ENCODE measurements at regions not wholly inside any gene's neighbourhood (a gene's known extent, or its start where the extent isn't known, plus 50 kb on each side); places are given as distances from the start of the nearest gene placed in this dataset.

DNA sequence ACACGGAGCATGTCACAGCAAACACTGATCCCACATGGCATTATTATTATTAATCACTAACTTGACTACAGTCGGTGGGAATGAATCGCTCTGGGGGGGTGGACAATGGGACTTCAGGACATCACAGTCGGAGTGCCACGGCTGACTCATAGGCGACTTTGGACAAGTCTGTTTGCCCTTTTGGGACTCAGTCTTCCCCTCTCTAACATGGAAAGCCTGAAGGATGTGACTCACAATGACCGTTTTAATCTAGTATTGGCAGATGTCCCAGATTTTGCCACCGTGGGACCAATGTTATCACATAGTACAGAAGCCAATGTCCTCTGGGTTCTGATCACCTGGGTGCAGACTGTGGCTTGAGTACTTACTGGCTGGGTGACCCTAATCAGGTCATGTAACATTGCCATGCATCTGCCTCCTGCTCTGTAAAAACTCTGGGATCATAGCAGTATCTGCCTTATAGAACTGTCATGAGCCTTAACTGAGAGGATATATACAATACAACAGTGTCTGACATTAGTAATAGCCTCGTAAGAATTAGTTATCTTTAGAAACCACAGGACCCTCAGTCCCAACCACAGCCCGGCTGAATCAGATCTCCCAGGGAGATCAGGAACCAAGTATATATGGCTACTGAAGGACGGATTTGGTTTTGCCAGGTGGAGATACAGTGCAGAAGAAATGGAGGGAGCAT, 362.6 kb downstream of the BCL11B start:
- TF ChIP-seq TAF1 (IDR thresholded peaks at IDR 0.05; ENCODE audit: low read depth, low read length) (no peak), POLR2A (IDR thresholded peaks at IDR 0.05; ENCODE audit: low read depth, low read length) (no peak)

Measured in GM12891 (cell line).